ENCODE measurements at regions not wholly inside any gene's neighbourhood (a gene's known extent, or its start where the extent isn't known, plus 50 kb on each side); places are given as distances from the start of the nearest gene placed in this dataset.

- WGBS, 2 donors: 35 to 54% methylated on average over 1 of the region's 1 CpG
- DNase-seq: no peak
- no peak for TF ChIP-seq CTCF (IDR thresholded peaks at IDR 0.05)
- no peak for TF ChIP-seq POLR2A (IDR thresholded peaks at IDR 0.05)
- Histone ChIP-seq H3K9me3 (peaks cover 0 to 4% (median 0%) of the 10 kb centered on the region in 3 donors), H3K27ac (no peak overlapping the region), H3K4me1 (no peaks in the 10 kb centered on the region), H3K36me3 (replicated peaks in 1 of 2; ENCODE audit: insufficient read depth in 1 of 2, low read depth in 2 of 2) (no peaks in the 10 kb centered on the region), H3K27me3 (no peaks in the 10 kb centered on the region), H3K4me3 (no peak overlapping the region)
- intact Hi-C loops (cut with DNase I): no loop called here
- ATAC-seq: no peak
These were observed 378.8 kb downstream of the MED13L start for GRCh38 chr12:115898670-115899069.

- H3K36me3 ChIP-seq (replicated peaks in 1 of 2; ENCODE audit: insufficient read depth in 1 of 2, low read depth in 2 of 2): no peaks in the 10 kb centered on the region
- H3K9me3 ChIP-seq: peaks cover 0 to 4% (median 0%) of the 10 kb centered on the region in 3 donors
- no peaks in the 10 kb centered on the region for H3K4me1 ChIP-seq
- H3K27me3 ChIP-seq: no peaks in the 10 kb centered on the region
- 61 to 62% methylated on average over 3 of the region's 3 CpGs for WGBS, 2 donors
- no peak for TF ChIP-seq CTCF (IDR thresholded peaks at IDR 0.05)
- TF ChIP-seq POLR2A (IDR thresholded peaks at IDR 0.05): no peak
- DNase-seq (no peak), ATAC-seq (no peak)
- H3K27ac ChIP-seq: no peak overlapping the region
- intact Hi-C loops (cut with DNase I): no loop called here
- H3K4me3 ChIP-seq: no peak overlapping the region
These were observed 379.8 kb downstream of the MED13L start for GRCh38 chr12:115897729-115898128.

- DNase-seq: no peak
- Histone ChIP-seq H3K4me1 (no peaks in the 10 kb centered on the region), H3K4me3 (no peak overlapping the region), H3K27ac (no peak overlapping the region), H3K27me3 (no peaks in the 10 kb centered on the region), H3K36me3 (replicated peaks in 1 of 2; ENCODE audit: insufficient read depth in 1 of 2, low read depth in 2 of 2) (no peaks in the 10 kb centered on the region), H3K9me3 (peaks cover 0 to 4% (median 0%) of the 10 kb centered on the region in 3 donors)
- TF ChIP-seq POLR2A (IDR thresholded peaks at IDR 0.05) (no peak), CTCF (IDR thresholded peaks at IDR 0.05) (no peak)
- WGBS, 2 donors: 79 to 92% methylated on average over 1 of the region's 1 CpG
- ATAC-seq: no peak
- intact Hi-C loops (cut with DNase I): no loop called here
These were observed 382.2 kb downstream of the MED13L start for GRCh38 chr12:115895247-115895646.

- Histone ChIP-seq H3K4me3 (no peak overlapping the region), H3K4me1 (no peaks in the 10 kb centered on the region), H3K36me3 (replicated peaks in 1 of 2; ENCODE audit: insufficient read depth in 1 of 2, low read depth in 2 of 2) (no peaks in the 10 kb centered on the region), H3K9me3 (peaks cover 0 to 4% (median 0%) of the 10 kb centered on the region in 3 donors), H3K27me3 (no peaks in the 10 kb centered on the region), H3K27ac (no peak overlapping the region)
- 30 to 34% methylated on average over 6 of the region's 6 CpGs for WGBS, 2 donors
- intact Hi-C loops (cut with DNase I): no loop called here
- no peak for ATAC-seq
- no peak for DNase-seq
- TF ChIP-seq CTCF (IDR thresholded peaks at IDR 0.05): no peak
- TF ChIP-seq POLR2A (IDR thresholded peaks at IDR 0.05): no peak
These were observed 385.8 kb downstream of the MED13L start for GRCh38 chr12:115891556-115892164.

- ATAC-seq: no peak
- no peak for DNase-seq
- Histone ChIP-seq H3K9me3 (no peaks in the 10 kb centered on the region), H3K4me3 (no peak overlapping the region), H3K27ac (no peak overlapping the region), H3K27me3 (no peaks in the 10 kb centered on the region), H3K36me3 (replicated peaks in 1 of 2; ENCODE audit: insufficient read depth in 1 of 2, low read depth in 2 of 2) (no peaks in the 10 kb centered on the region), H3K4me1 (peaks cover 4% of the 10 kb centered on the region)
- WGBS, 2 donors: 76 to 86% methylated on average over 4 of the region's 4 CpGs
- intact Hi-C loops (cut with DNase I): no loop called here
- no peak for TF ChIP-seq CTCF (IDR thresholded peaks at IDR 0.05)
These were observed 390.8 kb downstream of the MED13L start for GRCh38 chr12:115886666-115887065.
